ENCODE measurements at regions not wholly inside any gene's neighbourhood (a gene's known extent, or its start where the extent isn't known, plus 50 kb on each side); places are given as distances from the start of the nearest gene placed in this dataset.

- no peak for TF ChIP-seq CTCF (IDR thresholded peaks at IDR 0.05 in 8 of 11, conservative IDR thresholded peaks at IDR 0.05 in 3 of 11)
- TF ChIP-seq POLR2A (IDR thresholded peaks at IDR 0.05): no peak
- TF ChIP-seq POLR2AphosphoS5 (IDR thresholded peaks at IDR 0.05): no peak
Measured at GRCh38 chr1:227428803-227429202, 110.5 kb upstream of the CDC42BPA start.
